HG02938 (cell line): ENCODE measurements at regions not wholly inside any gene's neighbourhood (a gene's known extent, or its start where the extent isn't known, plus 50 kb on each side); places are given as distances from the start of the nearest gene placed in this dataset.

Experiments used
- ATAC-seq: cut with Tn5 transposase; IDR thresholded peaks from one replicate; pipeline ENCODE4 v1.9.1; 2021; ENCODE audit warnings: mild to moderate bottlenecking, moderate library complexity; ENCODE audit not compliant: unreplicated experiment

DNA sequence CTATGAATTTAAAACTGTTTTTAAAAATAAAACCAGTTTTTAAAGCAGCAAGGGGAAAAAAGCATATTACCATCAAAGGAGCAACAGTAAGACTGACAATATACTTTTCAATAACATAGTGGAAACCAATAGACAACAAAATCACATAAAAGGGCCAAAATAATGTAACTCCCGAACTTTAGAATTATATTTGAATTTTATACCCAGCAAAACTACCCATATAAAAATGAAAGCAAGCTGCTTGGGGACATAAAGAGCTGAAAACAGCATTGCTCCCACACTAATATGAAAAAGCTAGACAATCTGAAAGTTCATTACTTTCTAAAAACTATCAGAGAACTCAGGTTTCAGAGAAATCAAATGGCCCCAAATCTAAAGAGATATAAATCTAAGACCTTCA lies 199.4 kb upstream of the ARID1B start:
- ATAC-seq, result no peak

- ATAC-seq, result no peak
Observed at GRCh38 chr6:156575361-156575760, 201.8 kb upstream of the ARID1B start.

GRCh38 chr6:156564807-156565149 lies 212.4 kb upstream of the ARID1B start:
- no peak for ATAC-seq

- peak; percentile 81 for ATAC-seq
Observed at GRCh38 chr6:156564127-156564806, 212.9 kb upstream of the ARID1B start.

- no peak for ATAC-seq
Observed at GRCh38 chr6:156563714-156564113, 213.5 kb upstream of the ARID1B start.

DNA sequence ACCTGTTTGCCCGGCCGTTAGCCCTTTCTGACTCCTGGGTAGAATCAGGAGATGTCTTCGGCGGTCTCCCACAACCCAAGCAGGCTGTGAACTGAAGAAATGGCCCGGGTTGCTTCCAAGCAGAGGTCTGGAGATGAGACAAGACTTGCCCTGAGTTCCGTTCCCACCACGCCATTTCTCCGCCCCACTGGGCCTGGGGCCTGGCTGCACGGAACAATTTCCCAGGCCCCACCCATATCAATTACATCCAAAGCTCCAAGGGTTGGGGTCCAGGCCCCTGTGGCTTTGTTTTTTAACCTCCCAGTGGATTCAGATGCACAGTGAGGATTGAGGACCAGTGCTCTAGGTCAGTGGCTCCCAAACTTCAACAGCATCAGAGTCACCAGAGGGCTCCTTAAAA lies 214.5 kb upstream of the ARID1B start:
- no peak for ATAC-seq

DNA sequence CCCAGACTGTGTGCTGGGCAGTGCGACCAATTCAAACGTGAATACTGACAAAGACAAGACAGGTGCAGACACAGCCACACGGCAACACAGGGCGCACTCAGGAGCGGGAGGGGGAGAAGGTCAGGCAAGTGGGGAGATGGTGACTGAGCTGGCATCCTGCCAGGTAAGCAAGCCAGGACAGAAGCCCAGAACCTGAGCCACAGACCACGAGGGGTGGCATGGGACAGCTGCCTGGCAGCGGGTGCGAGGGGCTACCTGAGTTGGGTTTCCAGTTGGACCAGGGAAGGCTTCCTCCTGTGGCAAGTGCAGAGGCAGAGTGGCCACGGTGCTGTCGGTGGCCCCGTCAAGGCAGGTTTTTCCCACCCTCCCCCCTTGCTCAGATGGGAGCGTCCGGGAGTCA lies 215.2 kb upstream of the ARID1B start:
- no peak for ATAC-seq

GRCh38 chr6:156560476-156560875 lies 216.7 kb upstream of the ARID1B start:
- no peak for ATAC-seq

DNA sequence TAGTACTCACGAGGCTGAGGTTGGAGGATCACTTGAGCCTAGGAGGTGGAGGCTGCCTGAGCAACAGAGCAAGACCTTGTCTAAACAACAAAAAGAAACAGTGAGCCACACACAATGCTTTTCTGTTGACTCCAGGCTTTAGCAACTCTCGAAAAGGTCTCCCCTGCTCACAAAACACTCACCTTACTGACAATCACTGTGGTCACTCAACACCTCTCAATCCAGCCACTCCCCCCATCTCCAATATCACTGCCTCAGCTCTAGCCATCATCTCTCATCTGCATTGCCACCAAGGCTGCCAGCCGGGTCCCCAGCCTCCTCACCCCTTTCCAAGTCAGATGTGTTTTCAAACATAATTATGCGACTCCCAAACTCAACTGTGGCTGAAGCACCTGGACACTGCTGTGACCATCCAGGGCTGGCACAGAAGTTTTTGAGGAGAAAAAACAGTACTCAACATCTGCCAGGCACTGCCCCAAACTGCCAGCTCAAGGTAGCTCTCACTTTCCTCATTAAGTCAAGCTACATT lies 218.0 kb upstream of the ARID1B start:
- ATAC-seq, result no peak

- ATAC-seq, result no peak
Observed at GRCh38 chr6:156557911-156558259, 219.3 kb upstream of the ARID1B start.

DNA sequence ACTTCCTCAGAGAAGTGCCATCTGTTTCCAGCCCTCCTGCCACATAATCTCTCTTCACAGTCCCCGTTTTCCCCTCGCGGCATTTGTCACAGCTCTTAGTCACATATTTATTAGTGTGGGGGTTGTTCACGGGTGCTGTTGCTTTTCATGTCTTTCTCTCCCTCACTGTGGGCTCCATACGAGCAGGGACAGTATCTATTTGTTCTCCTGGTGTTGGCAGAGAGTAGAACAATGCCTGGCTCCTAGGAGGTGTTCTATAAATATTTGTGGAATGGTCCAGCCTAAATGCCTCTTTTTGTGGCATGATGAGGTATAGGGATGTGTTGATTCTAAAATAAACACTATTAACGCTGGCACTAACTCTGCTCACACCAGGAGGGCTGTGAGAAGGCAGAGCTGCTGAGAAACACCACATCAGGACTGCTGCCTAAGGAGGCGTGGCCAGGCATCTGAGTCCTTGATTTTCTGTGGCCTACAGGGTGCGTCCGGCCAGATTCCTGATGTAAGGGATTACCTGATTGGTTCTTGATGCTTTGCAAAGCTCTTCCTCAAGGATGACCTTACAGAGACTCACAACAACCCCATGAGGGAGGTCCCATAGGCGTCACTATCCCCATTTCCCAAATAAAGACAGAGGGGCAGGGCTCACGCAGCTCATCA lies 219.8 kb upstream of the ARID1B start:
- ATAC-seq, result no peak

DNA sequence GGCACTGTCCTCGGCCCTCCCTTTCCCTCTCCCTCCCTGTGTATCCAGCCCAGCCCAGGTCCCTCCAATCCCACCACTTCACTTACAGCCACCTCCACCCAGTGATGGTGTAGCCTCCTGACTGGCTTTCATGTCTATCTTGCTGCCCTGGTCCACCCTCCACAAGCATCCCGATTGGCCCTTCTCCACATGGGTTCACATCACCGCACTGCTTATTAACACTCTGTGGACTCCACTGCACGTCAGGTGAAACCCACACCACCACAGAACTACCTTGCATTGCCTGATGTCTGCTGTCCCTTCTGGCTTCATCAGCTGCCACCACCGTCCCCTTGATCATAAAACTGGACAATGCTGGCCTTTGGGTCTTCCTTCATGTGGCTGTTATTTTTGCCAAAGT lies 220.4 kb upstream of the ARID1B start:
- no peak for ATAC-seq

GRCh38 chr6:156555116-156555515 lies 222.1 kb upstream of the ARID1B start:
- ATAC-seq, result no peak

DNA sequence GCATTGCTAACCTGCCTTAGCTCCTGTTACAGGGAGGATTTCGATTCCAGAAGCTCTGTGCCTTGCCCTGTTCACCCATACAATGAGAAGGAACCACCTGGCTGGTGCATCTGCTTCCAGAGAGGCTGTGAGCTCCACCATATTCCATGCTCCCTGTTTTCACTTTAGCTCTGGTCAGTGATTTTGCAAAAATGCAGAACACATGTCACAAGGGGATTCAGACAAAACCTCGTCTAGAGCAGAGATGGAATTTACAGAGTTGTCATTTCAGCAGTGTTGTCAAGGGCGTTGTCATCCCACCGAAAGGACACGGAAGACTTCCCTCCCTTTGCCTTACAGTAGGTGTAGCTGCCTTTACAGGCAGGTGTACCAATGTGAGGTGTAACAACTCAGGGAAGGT lies 223.0 kb upstream of the ARID1B start:
- ATAC-seq, result no peak

GRCh38 chr6:156552849-156553248 lies 224.3 kb upstream of the ARID1B start:
- ATAC-seq, result no peak

DNA sequence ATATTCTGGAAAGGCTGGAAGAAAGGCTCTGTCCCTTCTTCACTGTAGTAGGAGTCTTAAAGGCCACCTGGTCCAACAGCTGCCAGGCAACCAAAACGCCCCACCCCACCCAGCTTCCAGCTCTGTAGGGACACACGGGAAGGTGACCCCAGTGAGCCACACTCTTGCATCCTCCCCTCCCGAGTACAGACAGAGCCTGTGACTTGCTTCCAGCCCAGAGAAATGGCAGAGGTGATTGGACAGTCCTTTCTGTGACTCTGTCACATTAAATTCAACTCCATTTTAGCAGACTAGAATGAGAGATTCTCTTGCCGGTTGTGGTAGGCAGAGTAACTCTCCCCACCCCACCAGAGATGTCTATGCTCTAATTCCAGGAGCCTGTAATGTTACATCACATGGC lies 226.2 kb upstream of the ARID1B start:
- ATAC-seq, result no peak

- ATAC-seq, result no peak
Observed at GRCh38 chr6:156545931-156546330, 231.2 kb upstream of the ARID1B start.

DNA sequence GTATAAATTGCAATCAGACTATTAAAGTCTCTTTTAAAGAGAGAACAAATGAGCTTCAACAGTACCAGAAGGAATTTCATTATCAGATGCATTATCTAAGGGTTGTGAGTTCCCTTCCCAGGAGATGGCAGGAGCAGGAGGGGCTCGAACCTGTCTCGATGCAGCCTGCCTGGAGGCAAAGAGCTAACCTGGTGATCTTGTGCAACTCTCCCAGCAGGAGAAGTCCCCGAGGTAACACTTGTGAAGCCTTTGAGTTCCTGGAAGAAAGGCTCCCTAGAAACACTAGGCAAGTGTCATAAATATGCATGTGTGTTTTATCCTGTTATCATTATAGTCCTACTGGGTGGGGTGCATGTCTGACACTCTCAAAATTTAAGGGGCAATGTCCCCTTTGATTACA lies 232.2 kb upstream of the ARID1B start:
- ATAC-seq, result no peak

DNA sequence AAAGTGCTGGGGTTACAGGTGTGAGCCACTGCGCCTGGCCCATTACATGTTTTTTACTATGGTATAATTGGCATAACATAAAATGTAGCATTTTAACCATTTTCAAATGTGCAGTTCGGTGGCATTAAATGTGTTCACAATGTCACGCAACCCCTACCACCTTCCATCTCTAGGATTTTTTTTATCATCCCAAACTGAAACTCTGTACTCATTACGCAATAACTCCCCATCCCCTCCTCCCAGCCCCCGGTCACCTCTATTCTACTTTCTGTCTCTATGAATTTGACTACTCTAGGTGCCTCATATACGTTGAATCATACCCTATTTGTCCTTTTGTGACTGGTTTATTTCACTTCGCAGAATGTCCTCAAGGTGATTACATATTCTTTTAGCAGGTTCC lies 233.1 kb upstream of the ARID1B start:
- ATAC-seq, result no peak

DNA sequence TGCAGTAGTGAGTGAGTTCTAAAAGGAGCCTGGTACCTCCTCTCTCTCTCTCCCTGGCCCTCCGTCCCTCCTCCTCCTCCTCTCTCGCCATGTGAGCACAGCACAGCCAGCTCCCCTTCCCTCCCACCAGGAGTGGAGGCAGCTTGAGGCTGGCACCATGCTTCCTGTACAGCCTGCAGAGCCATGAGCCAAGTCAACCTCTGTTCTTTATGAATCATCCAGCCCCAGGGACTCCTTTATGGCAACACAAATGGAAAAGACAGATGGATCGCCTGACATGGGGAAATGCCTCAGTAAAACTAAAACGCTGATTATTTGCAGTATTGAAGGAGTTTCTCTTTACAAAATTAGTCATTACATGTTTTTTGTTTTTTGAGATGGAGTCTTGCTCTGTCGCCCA lies 233.7 kb upstream of the ARID1B start:
- ATAC-seq, result no peak

DNA sequence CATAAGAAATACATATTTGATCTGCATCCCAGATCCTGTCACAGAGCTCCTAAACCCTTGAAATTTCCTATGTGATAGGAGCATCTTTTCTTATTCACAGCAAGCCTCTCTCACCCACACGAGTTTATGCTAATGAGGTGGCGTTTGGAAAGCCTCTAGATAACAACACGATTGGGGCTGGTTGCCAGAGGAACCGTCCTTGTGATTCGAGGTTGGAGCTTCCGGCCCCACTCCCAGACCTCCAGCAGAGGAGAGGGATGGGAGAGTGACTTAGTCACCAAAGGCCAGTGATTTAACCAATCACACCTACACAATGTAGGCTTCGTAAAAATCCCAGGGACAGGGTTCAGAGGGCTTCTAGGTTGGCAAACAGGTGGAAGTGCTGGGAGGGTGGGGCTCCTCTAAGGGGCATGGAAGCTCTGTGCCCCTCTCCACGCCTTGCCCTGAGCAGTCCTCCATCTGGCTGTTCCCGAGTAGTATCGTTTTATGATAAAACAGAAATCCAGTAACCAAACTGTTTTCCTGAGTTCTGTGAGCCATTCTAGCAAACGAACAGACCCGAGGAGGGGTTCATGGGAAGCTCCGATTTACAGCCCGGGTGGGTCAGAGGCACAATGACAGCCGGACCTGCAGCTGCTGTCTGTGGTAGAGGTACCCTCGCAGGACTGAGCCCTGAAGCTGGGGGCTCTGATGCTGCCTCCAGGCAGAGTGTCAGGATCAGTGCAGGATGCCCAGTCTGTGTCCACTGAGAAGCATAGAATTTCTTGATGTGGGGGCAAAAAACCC lies 238.1 kb upstream of the ARID1B start:
- ATAC-seq, result no peak

GRCh38 chr6:156534594-156534993 lies 242.6 kb upstream of the ARID1B start:
- no peak for ATAC-seq
